ENCODE measurements at regions not wholly inside any gene's neighbourhood (a gene's known extent, or its start where the extent isn't known, plus 50 kb on each side); places are given as distances from the start of the nearest gene placed in this dataset.

- no peak for TF ChIP-seq CTCF (IDR thresholded peaks at IDR 0.05; ENCODE audit: control insufficient read depth, insufficient read depth, low read depth, low read length, missing control alignments)
- no peak for DNase-seq (ENCODE audit: low read depth)
Observed at GRCh38 chr14:66039495-66039894, 446.7 kb upstream of the CCDC196 start.

GRCh38 chr14:66041582-66041981 lies 444.6 kb upstream of the CCDC196 start:
- H3K4me3 ChIP-seq (ENCODE audit: control insufficient read depth, low read depth, low read length) = no peak overlapping the region
- TF ChIP-seq CTCF (IDR thresholded peaks at IDR 0.05; ENCODE audit: control insufficient read depth, insufficient read depth, low read depth, low read length, missing control alignments) = no peak
- DNase-seq (ENCODE audit: low read depth) = no peak

More at GRCh38 chr14:66039495-66039894, 446.7 kb upstream of the CCDC196 start:
- no peak overlapping the region for H3K4me3 ChIP-seq (ENCODE audit: control insufficient read depth, low read depth, low read length)

- no peak for TF ChIP-seq CTCF (IDR thresholded peaks at IDR 0.05; ENCODE audit: control insufficient read depth, insufficient read depth, low read depth, low read length, missing control alignments)
- DNase-seq (ENCODE audit: low read depth) = peak; percentile 7
- no peak overlapping the region for H3K4me3 ChIP-seq (ENCODE audit: control insufficient read depth, low read depth, low read length)
Observed at GRCh38 chr14:66043921-66044320, 442.2 kb upstream of the CCDC196 start.

- peak; percentile 13 for DNase-seq (ENCODE audit: low read depth)
- TF ChIP-seq CTCF (IDR thresholded peaks at IDR 0.05; ENCODE audit: control insufficient read depth, insufficient read depth, low read depth, low read length, missing control alignments) = no peak
- no peak overlapping the region for H3K4me3 ChIP-seq (ENCODE audit: control insufficient read depth, low read depth, low read length)
Observed at GRCh38 chr14:66045572-66046021, 440.6 kb upstream of the CCDC196 start.

- TF ChIP-seq CTCF (IDR thresholded peaks at IDR 0.05; ENCODE audit: control insufficient read depth, insufficient read depth, low read depth, low read length, missing control alignments) = no peak
- no peak for DNase-seq (ENCODE audit: low read depth)
- H3K4me3 ChIP-seq (ENCODE audit: control insufficient read depth, low read depth, low read length) = no peak overlapping the region
Observed at GRCh38 chr14:66046035-66046434, 440.1 kb upstream of the CCDC196 start.

GRCh38 chr14:66046591-66046990 lies 439.6 kb upstream of the CCDC196 start:
- no peak for TF ChIP-seq CTCF (IDR thresholded peaks at IDR 0.05; ENCODE audit: control insufficient read depth, insufficient read depth, low read depth, low read length, missing control alignments)
- DNase-seq (ENCODE audit: low read depth) = no peak
- no peak overlapping the region for H3K4me3 ChIP-seq (ENCODE audit: control insufficient read depth, low read depth, low read length)

All from AG09309 (cell line).